ENCODE measurements at regions not wholly inside any gene's neighbourhood (a gene's known extent, or its start where the extent isn't known, plus 50 kb on each side); places are given as distances from the start of the nearest gene placed in this dataset.
"Not testable (repeated sequence)": the region's sequence is repeated elsewhere in the genome, so short reads cannot be mapped to it uniquely, and the experiment has no call there.

DNA sequence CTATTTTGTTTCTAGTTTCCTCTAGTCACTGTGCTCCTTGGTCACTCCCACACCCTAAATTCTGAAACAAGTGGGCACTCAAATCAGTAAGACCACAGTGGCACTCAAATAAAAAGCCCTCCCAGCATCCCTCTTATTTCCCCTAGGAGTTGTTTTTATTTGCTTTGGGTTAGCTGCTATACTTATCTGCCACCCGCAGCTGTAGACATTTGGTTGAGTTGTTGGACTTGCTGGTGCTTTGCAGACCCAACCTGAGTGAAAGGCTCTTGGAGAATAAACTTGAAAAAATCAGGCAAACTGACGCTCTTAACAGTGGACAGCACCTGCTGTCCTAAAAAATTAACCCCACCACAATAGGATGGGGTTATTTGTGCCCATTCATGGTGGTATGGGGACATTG, 203.0 kb downstream of the SPATA31A6 start:
- DNase-seq (ENCODE audit: low read depth, low spot score), result no peak
- no peak overlapping the region for H3K4me3 ChIP-seq (ENCODE audit: low read depth, low read length)
- in situ Hi-C loops (cut with HindIII; ENCODE audit: low sequenced_read_pairs), result no loop called here
- TF ChIP-seq, protein P1, sequence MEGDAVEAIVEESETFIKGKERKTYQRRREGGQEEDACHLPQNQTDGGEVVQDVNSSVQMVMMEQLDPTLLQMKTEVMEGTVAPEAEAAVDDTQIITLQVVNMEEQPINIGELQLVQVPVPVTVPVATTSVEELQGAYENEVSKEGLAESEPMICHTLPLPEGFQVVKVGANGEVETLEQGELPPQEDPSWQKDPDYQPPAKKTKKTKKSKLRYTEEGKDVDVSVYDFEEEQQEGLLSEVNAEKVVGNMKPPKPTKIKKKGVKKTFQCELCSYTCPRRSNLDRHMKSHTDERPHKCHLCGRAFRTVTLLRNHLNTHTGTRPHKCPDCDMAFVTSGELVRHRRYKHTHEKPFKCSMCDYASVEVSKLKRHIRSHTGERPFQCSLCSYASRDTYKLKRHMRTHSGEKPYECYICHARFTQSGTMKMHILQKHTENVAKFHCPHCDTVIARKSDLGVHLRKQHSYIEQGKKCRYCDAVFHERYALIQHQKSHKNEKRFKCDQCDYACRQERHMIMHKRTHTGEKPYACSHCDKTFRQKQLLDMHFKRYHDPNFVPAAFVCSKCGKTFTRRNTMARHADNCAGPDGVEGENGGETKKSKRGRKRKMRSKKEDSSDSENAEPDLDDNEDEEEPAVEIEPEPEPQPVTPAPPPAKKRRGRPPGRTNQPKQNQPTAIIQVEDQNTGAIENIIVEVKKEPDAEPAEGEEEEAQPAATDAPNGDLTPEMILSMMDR (IDR thresholded peaks at IDR 0.05; ENCODE audit: low read depth, low read length), result no peak

DNA sequence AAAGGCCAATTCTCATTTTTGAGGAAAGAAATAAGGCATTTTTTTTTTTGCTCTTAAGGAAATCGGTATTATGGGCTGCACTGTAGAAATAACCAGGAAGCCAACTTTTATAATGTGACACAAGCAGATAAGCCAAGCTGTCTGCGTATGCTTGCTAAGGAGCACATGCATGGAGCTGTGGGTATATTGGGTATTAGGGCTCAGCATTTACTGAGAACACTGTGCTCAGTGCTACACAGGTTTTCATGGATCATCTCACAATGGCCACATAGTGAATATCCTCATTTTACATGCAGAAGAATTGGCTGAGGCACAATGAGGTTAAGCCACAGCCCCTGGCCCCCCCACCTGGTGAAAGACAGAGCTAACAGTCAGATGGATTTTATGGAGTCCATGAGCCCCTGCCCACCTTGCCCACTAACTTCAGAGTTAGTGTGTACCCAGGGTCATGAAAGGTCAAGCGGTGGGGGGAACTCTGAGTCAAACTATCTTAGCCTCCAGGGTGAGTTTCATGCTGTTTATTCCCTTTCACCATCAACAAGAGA, 204.8 kb downstream of the SPATA31A6 start:
- TF ChIP-seq, protein P1 (IDR thresholded peaks at IDR 0.05; ENCODE audit: low read depth, low read length), result no peak
- in situ Hi-C loops (cut with HindIII; ENCODE audit: low sequenced_read_pairs), result no loop called here
- DNase-seq (ENCODE audit: low read depth, low spot score), result peak; percentile 14
- no peak overlapping the region for H3K4me3 ChIP-seq (ENCODE audit: low read depth, low read length)

DNA sequence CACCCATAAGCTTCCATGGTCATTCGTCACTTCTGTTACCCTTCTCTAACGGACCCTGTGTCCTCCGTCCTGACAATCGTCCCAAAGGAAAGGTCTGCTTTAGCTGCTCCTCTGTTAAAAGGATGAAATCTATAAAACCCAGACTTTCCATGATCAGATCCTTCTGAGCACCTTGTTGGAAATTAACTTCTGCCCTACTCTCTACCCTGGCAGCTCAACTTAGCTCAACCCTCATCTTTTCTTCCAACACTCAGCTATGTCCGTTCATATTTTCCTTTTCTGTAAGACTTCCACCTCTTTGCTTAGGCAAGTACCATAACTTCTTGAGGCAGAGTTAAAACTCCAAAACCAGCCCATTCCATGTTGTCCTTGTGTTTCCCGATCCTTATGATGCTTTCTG, 205.4 kb downstream of the SPATA31A6 start:
- H3K4me3 ChIP-seq (ENCODE audit: low read depth, low read length), result no peak overlapping the region
- DNase-seq (ENCODE audit: low read depth, low spot score), result no peak
- TF ChIP-seq, protein P1 (IDR thresholded peaks at IDR 0.05; ENCODE audit: low read depth, low read length), result no peak
- in situ Hi-C loops (cut with HindIII; ENCODE audit: low sequenced_read_pairs), result no loop called here

DNA sequence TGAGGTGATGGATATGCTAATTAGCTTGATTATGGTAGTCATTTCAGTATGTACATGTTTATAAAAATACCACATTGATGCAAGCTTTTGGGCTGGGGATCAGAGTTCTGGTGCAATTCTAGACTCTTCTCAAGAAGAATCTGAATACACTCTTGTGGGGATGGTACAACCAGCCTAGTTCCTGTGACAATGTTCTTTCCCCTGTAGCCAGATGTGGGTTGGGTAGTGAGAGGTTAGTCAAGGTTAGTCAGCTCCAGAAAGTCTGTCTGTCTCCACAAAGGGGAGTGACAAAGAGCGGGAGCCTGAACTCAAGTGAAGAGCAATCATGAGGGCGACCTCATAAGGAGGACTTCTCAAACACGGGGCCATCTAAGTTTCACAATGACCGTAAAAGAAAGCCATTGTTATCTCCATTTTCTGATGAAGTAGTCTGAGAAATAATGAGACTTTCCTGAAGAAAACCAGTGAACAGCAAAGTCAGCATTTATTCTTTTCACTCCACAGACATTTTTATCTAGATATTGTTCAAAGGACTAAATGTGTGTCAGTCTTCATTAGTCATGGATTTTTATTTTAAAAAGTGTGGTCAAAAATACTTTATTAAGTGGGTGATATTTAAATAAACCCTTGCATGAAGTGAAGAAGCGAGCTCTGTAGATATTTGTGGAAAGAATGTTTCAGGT, 209.5 kb downstream of the SPATA31A6 start:
- in situ Hi-C loops (cut with HindIII; ENCODE audit: low sequenced_read_pairs); H3K4me3 ChIP-seq (ENCODE audit: low read depth, low read length); DNase-seq (ENCODE audit: low read depth, low spot score): not testable (repeated sequence)

DNA sequence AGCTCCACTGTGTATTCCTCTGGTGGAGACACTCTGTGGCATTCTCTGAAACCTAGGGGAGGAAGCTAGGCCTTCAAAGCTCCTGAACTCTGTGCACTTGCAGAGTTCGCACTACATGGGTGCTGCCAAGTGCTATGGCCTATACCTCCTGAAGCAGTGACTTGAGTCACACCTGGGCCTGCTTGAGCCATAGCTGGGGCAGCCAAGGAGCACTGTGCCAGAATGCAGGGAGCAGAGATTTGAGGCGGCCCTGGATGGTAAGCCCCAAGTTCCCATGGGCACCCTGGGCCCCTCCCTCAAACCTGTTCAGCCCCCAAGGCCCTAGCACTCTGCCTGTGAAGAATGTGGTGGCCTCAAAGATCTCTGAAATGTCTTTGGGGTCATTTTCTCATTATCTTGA, 212.9 kb downstream of the SPATA31A6 start:
- H3K4me3 ChIP-seq (ENCODE audit: low read depth, low read length), result no peak overlapping the region
- no peak for DNase-seq (ENCODE audit: low read depth, low spot score)
- in situ Hi-C loops (cut with HindIII; ENCODE audit: low sequenced_read_pairs), result no loop called here
- TF ChIP-seq, protein P1 (IDR thresholded peaks at IDR 0.05; ENCODE audit: low read depth, low read length), result no peak

DNA sequence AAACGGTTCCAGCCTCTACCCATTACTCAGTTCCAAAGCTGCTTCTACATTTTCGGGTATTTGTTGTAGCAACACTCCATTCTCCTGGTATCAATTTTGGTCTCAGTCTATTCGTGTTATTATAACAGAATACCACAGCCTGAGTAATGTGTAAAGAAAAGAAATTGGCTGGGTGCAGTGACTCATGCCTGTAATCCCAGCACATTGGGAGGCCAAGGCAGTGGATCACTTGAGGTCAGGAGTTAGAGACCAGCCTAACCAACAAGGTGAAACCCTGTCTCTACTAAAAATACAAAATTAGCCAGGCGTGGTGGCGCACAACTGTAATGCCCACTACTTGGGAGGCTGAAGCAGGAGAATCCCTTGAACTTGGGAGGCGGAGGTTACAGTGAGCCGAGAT, 213.9 kb downstream of the SPATA31A6 start:
- DNase-seq (ENCODE audit: low read depth, low spot score), result peak; percentile 95
- H3K4me3 ChIP-seq (ENCODE audit: low read depth, low read length); in situ Hi-C loops (cut with HindIII; ENCODE audit: low sequenced_read_pairs): not testable (repeated sequence)

DNA sequence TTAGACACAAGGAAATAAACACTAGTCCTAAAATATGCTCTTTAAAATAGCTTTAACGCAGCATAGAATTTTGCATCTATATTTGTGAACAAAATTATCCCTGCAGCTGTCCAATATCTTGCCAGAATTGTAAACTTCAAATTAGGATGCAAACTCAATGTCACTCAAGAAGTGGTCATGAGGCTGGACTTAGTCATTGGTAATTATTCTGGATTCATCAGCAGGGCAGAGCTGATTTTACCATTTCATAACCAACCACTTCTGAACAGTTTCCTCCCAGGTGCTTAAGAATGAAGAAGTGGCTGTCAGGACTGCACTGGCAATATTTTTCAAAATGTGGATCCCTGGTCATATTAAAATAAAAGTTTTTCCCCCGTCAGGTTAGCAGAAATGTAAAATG, 219.5 kb downstream of the SPATA31A6 start:
- in situ Hi-C loops (cut with HindIII; ENCODE audit: low sequenced_read_pairs); DNase-seq (ENCODE audit: low read depth, low spot score); H3K4me3 ChIP-seq (ENCODE audit: low read depth, low read length): not testable (repeated sequence)

DNA sequence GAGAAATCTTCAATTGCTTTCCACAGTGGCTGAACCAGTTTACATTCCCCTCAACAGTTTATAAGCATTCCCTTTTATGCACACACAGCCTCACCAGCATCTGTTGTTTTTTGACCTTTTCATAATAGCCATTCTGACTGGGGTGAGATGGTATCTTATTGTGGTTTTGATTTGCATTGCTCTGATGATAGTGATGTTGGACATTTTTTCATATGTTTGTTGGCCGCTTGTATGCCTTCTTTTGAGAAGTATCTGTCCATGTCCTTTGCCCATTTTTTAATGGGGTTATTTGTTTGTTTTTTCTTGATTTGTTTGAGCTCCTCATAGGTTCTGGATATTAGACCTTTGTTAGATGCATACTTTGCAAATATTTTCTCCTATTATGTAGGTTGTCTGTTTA, 226.1 kb downstream of the SPATA31A6 start:
- in situ Hi-C loops (cut with HindIII; ENCODE audit: low sequenced_read_pairs); H3K4me3 ChIP-seq (ENCODE audit: low read depth, low read length); DNase-seq (ENCODE audit: low read depth, low spot score): not testable (repeated sequence)

DNA sequence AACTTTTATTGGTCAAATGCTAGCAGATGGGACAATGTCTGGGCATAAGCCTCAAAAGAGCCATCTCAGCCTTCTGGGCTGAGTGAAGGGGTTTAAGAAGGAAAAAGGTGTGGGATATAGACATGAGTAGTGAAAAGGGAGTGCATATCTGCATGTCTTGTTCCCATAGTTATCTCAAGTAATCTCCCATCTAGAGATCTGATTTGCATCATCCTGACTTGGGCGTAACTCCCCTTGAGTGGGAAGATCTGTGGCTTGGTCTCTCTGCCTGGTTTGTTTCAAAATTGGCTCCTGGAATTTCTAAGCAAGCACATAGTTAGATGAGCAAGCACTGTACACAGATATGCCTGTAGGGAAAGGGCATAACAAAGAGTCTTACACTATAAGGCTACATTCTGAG, 228.9 kb downstream of the SPATA31A6 start:
- in situ Hi-C loops (cut with HindIII; ENCODE audit: low sequenced_read_pairs); H3K4me3 ChIP-seq (ENCODE audit: low read depth, low read length); DNase-seq (ENCODE audit: low read depth, low spot score): not testable (repeated sequence)

DNA sequence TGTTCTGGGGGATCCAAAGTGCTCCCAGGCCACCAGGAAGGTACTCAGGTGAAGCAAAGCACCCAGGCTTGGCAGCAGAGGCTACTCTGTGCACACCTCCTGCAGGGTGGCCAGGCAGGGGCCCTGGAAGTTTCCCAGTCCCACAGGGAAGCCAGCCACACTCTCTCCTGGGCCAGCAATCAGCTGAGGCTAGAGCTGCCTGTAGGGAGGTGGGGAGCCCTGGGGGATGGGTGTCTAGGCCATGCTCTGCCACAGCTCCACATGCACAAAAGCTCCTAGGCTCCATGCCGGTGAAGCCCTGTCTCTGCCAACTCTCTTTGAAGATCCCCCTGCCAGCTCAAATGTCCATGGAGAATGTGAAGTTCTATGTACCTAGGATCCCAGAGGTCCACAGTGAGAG, 231.4 kb downstream of the SPATA31A6 start:
- H3K4me3 ChIP-seq (ENCODE audit: low read depth, low read length); DNase-seq (ENCODE audit: low read depth, low spot score); in situ Hi-C loops (cut with HindIII; ENCODE audit: low sequenced_read_pairs): not testable (repeated sequence)

DNA sequence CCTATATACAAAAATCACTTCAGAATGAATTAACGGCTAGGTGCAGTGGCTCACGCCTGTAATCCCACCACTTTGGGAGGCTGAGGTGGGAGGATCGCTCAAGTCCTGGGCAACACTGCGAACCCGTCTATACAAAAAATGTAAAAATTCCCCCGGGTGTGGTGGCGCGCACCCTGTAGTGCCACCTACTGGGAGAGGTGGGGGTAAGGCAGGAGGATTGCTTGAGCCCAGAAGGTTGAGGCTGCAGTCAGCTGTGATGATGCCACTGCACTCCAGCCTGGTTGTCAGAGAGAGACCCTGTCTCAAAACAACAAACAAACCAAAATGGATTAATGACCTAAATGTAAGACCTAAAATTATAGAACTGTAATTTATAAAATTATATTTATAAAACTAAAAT, 236.2 kb downstream of the SPATA31A6 start:
- DNase-seq (ENCODE audit: low read depth, low spot score); in situ Hi-C loops (cut with HindIII; ENCODE audit: low sequenced_read_pairs); H3K4me3 ChIP-seq (ENCODE audit: low read depth, low read length): not testable (repeated sequence)

DNA sequence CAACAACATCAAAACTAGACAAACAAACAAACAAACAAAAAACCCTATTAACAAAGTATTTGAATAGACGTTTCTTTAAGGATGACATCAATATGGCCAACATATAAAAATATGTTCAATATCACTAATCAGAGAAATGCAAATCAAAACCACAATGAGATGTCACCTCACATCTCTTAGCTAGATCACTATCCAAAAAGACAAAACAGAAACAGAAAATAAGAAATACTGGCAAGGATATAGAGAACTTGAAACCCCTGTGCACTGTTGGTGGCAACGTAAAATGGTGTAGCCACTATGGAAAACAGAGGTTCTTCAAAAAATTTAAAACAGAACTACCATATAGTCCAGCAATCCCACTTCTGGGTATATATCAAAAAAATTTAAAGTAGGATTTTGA, 236.9 kb downstream of the SPATA31A6 start:
- in situ Hi-C loops (cut with HindIII; ENCODE audit: low sequenced_read_pairs); H3K4me3 ChIP-seq (ENCODE audit: low read depth, low read length); DNase-seq (ENCODE audit: low read depth, low spot score): not testable (repeated sequence)

DNA sequence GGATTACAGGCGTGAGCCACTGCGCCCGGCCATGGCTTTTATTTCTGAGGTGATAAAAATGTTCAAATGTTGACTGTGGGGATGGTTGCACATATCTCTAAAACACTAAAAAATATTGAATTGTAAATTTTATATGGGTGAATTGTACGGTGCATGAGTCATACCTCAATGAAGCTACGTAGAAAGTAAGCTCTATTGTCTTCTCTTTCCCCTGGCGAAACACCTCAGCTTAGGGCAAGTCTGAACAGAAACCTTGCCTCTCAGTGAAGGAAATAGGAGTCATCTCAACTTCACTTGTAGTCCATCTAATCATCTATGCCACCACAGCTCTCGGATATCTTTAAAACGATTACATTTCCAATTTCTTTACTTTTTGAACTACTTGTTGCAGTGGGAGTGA, 238.2 kb downstream of the SPATA31A6 start:
- in situ Hi-C loops (cut with HindIII; ENCODE audit: low sequenced_read_pairs); H3K4me3 ChIP-seq (ENCODE audit: low read depth, low read length); DNase-seq (ENCODE audit: low read depth, low spot score): not testable (repeated sequence)

All from astrocyte of the spinal cord (primary cell).